ENCODE measurements at regions not wholly inside any gene's neighbourhood (a gene's known extent, or its start where the extent isn't known, plus 50 kb on each side); places are given as distances from the start of the nearest gene placed in this dataset.

GRCh38 chr5:8517456-8517855 is 648.5 kb downstream of the MTRR start:
- no peak overlapping the region for H3K27ac Mint-ChIP-seq
- peaks cover 6% of the 10 kb centered on the region; the same call in 1 of the 2 replicates for H3K4me1 Mint-ChIP-seq (ENCODE audit: low read depth)
- peak overlapping the region; percentile 12; the same call in 1 of the 2 replicates for H3K4me3 Mint-ChIP-seq
- H3K36me3 Mint-ChIP-seq (ENCODE audit: low read depth) = no peaks in the 10 kb centered on the region
- H3K9me3 Mint-ChIP-seq = no peaks in the 10 kb centered on the region
- DNase-seq = no peak
- no peaks in the 10 kb centered on the region; the same call in 1 of the 2 replicates for H3K27me3 Mint-ChIP-seq (ENCODE audit: insufficient read depth)
- no peak for TF ChIP-seq CTCF (IDR thresholded peaks at IDR 0.05)

GRCh38 chr5:8520917-8521316 is 652.0 kb downstream of the MTRR start:
- Mint-ChIP-seq H3K36me3 (ENCODE audit: low read depth) (no peaks in the 10 kb centered on the region), H3K27ac (no peak overlapping the region), H3K4me1 (ENCODE audit: low read depth) (peaks cover 6% of the 10 kb centered on the region; the same call in 1 of the 2 replicates), H3K27me3 (ENCODE audit: insufficient read depth) (peaks cover 12% of the 10 kb centered on the region), H3K9me3 (no peaks in the 10 kb centered on the region), H3K4me3 (no peak overlapping the region)
- TF ChIP-seq CTCF (IDR thresholded peaks at IDR 0.05) = no peak
- no peak for DNase-seq

- H3K4me3 Mint-ChIP-seq = no peak overlapping the region
- DNase-seq = no peak
- TF ChIP-seq CTCF (IDR thresholded peaks at IDR 0.05) = no peak
- peaks cover 12% of the 10 kb centered on the region for H3K27me3 Mint-ChIP-seq (ENCODE audit: insufficient read depth)
- peaks cover 6% of the 10 kb centered on the region; the same call in 1 of the 2 replicates for H3K4me1 Mint-ChIP-seq (ENCODE audit: low read depth)
- no peak overlapping the region for H3K27ac Mint-ChIP-seq
- H3K9me3 Mint-ChIP-seq = no peaks in the 10 kb centered on the region
- H3K36me3 Mint-ChIP-seq (ENCODE audit: low read depth) = no peaks in the 10 kb centered on the region
Measured at GRCh38 chr5:8521991-8522390, 653.0 kb downstream of the MTRR start.

- Mint-ChIP-seq H3K4me3 (no peak overlapping the region), H3K36me3 (ENCODE audit: low read depth) (no peaks in the 10 kb centered on the region), H3K9me3 (no peaks in the 10 kb centered on the region), H3K27ac (no peak overlapping the region), H3K4me1 (ENCODE audit: low read depth) (no peaks in the 10 kb centered on the region; the same call in 1 of the 2 replicates), H3K27me3 (ENCODE audit: insufficient read depth) (peaks cover 12% of the 10 kb centered on the region)
- TF ChIP-seq CTCF (IDR thresholded peaks at IDR 0.05) = no peak
- DNase-seq = no peak
Measured at GRCh38 chr5:8522646-8523045, 653.7 kb downstream of the MTRR start.

GRCh38 chr5:8523501-8523900 is 654.6 kb downstream of the MTRR start:
- no peak overlapping the region for H3K27ac Mint-ChIP-seq
- no peaks in the 10 kb centered on the region for H3K4me1 Mint-ChIP-seq (ENCODE audit: low read depth)
- no peaks in the 10 kb centered on the region for H3K36me3 Mint-ChIP-seq (ENCODE audit: low read depth)
- DNase-seq = no peak
- H3K4me3 Mint-ChIP-seq = no peak overlapping the region
- H3K9me3 Mint-ChIP-seq = no peaks in the 10 kb centered on the region
- TF ChIP-seq CTCF (IDR thresholded peaks at IDR 0.05) = no peak
- peaks cover 12% of the 10 kb centered on the region for H3K27me3 Mint-ChIP-seq (ENCODE audit: insufficient read depth)

- H3K27ac Mint-ChIP-seq = no peak overlapping the region
- no peak for DNase-seq
- TF ChIP-seq CTCF (IDR thresholded peaks at IDR 0.05) = no peak
- no peaks in the 10 kb centered on the region for H3K36me3 Mint-ChIP-seq (ENCODE audit: low read depth)
- H3K4me1 Mint-ChIP-seq (ENCODE audit: low read depth) = no peaks in the 10 kb centered on the region
- peaks cover 12% of the 10 kb centered on the region for H3K27me3 Mint-ChIP-seq (ENCODE audit: insufficient read depth)
- H3K9me3 Mint-ChIP-seq = no peaks in the 10 kb centered on the region
- no peak overlapping the region for H3K4me3 Mint-ChIP-seq
Measured at GRCh38 chr5:8525819-8526218, 656.9 kb downstream of the MTRR start.
